Peyer's patch (tissue), 4 donors: ENCODE measurements at regions not wholly inside any gene's neighbourhood (a gene's known extent, or its start where the extent isn't known, plus 50 kb on each side); places are given as distances from the start of the nearest gene placed in this dataset.

ENCODE experiments used
- DNase-seq, 3 donors: peaks; one replicate each; pipeline ENCODE4 v3.0.0-alpha.2; 2017 to 2019
- H3K27ac ChIP-seq, 4 donors: fragments of 200-600 bp; sonication (generic); one replicate each; pipeline ENCODE4 v1.5.1; 2016 to 2019
- H3K27me3 ChIP-seq, 2 donors: fragments of 200-600 bp; sonication (generic); one replicate each; pipeline ENCODE4 v1.5.1; 2019
- H3K36me3 ChIP-seq, 3 donors: fragments of 200-600 bp; sonication (generic); one replicate each; pipeline ENCODE4 v1.5.1; 2016 to 2019
- H3K4me1 ChIP-seq, 4 donors: fragments of 200-600 bp; sonication (generic); one replicate each; pipeline ENCODE4 v1.5.1; 2016 to 2019
- H3K4me3 ChIP-seq, 4 donors: fragments of 200-600 bp; sonication (generic); 1 replicate in 3 of 4; 2 replicates in 1 of 4; pipeline ENCODE4 v1.5.1; 2016 to 2019; ENCODE audit warnings: mild to moderate bottlenecking in 1 of 4
- H3K9me3 ChIP-seq, 4 donors: fragments of 200-600 bp; sonication (generic); one replicate each; pipeline ENCODE4 v1.5.1; 2016 to 2019; ENCODE audit warnings: mild to moderate bottlenecking in 1 of 4
- CTCF ChIP-seq, 6 experiments: fragments of 450-650 bp in 4 of 6; fragments of 200-600 bp in 2 of 6; sonication (generic) in 1 of 6; IDR thresholded peaks; one replicate each; pipeline ENCODE4 v1.5.1; 2017 to 2019; ENCODE audit warnings: antibody characterized with exemption in 6 of 6, mild to moderate bottlenecking in 3 of 6, moderate library complexity in 1 of 6
- POLR2A ChIP-seq, 2 donors: fragments of 450-650 bp; IDR thresholded peaks; one replicate each; pipeline ENCODE4 v1.5.1; 2017; ENCODE audit warnings: antibody characterized with exemption in 2 of 2, mild to moderate bottlenecking in 2 of 2, moderate library complexity in 2 of 2

DNA sequence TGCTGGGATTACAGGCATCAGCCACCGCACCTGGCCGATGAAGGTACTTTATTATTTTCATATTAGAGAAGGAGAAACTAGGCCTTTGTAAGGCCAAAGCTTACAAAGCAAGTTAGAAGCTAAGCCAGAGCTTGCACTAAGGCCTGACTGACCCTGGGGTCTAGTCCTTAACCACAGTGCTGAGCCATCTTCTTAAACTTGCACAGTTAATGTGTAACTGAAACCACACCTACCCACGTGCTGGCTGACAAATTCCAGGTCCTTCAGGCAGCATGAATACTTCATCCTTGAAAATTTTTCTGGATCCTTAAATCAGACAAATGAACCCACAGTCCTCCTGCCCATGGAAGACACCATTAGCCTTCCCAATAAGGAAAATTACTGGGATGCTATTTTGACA, 880.6 kb downstream of the UQCRFS1 start:
- Histone ChIP-seq H3K9me3 (no peaks in the 10 kb centered on the region), H3K27ac (no peak overlapping the region), H3K4me1 (no peaks in the 10 kb centered on the region), H3K4me3 (no peak overlapping the region), H3K27me3 (no peaks in the 10 kb centered on the region), H3K36me3 (no peaks in the 10 kb centered on the region)
- no peak for TF ChIP-seq POLR2A (IDR thresholded peaks at IDR 0.05)
- no peak for TF ChIP-seq CTCF (IDR thresholded peaks at IDR 0.05)
- no peak for DNase-seq

DNA sequence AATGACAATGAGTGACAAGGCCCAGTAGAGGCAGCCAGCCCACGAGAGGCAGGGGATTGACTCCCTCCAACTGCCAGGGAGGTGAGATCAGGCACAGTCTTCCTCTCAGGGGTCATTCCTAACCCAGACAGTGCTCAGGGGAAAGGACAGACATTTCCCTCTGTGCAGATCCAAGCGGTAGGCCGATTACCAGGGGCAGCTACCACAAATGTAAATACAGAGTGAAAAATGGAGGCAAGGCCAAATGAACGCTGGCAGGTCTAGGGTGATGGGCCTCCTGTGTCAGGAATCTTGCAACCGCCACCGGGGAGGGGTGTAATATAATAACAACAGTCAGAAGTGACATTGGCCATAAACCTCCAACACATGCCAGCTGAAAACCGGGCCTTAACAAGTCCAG, 881.4 kb downstream of the UQCRFS1 start:
- TF ChIP-seq CTCF (IDR thresholded peaks at IDR 0.05) (no peak), POLR2A (IDR thresholded peaks at IDR 0.05) (no peak)
- H3K27ac ChIP-seq, result no peak overlapping the region
- no peaks in the 10 kb centered on the region for H3K36me3 ChIP-seq
- H3K4me3 ChIP-seq, result no peak overlapping the region
- H3K9me3 ChIP-seq, result no peaks in the 10 kb centered on the region
- no peak for DNase-seq
- H3K4me1 ChIP-seq, result no peaks in the 10 kb centered on the region
- no peaks in the 10 kb centered on the region for H3K27me3 ChIP-seq

DNA sequence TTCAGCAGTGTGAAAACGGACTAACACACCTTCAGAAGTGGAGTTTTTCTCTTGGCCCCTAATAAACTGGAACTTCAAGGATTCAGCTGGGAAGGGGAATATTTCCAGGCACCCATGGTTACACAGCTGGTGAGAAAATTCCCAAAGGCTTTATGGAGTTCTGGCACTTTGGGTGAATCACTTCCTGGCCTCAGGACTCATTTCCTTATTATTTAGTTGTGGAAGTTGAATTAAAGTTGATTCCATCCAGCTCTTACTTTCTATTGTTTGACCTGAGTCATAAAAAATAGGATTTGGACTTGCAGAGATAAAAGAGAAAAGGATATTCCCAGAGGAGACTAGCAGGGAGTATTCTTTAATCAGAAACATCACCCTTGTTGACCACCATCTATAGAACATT, 882.1 kb downstream of the UQCRFS1 start:
- DNase-seq, result no peak
- no peaks in the 10 kb centered on the region for H3K9me3 ChIP-seq
- H3K27me3 ChIP-seq, result no peaks in the 10 kb centered on the region
- no peak overlapping the region for H3K27ac ChIP-seq
- TF ChIP-seq POLR2A (IDR thresholded peaks at IDR 0.05) (no peak), CTCF (IDR thresholded peaks at IDR 0.05) (no peak)
- H3K4me1 ChIP-seq, result no peaks in the 10 kb centered on the region
- no peak overlapping the region for H3K4me3 ChIP-seq
- H3K36me3 ChIP-seq, result no peaks in the 10 kb centered on the region

DNA sequence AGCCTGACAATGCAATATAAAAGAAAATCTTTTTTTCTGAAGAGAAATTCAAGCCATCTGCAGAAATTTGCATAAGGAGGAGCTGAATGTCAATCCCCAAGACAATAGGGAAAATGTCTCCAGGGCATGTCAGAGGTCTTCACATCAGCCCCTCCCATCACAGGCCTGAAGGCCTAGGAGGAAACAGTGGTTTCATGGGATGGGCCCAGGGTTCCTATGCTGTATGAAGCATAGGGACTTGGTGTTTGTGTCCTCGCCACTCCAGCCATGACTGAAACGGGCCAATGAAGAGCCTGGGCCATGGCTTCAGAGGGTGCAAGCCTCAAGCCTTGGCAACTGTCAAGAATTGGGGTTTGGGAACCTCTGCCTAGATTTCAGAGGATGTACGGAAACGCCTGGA, 883.5 kb downstream of the UQCRFS1 start:
- H3K27me3 ChIP-seq, result no peaks in the 10 kb centered on the region
- no peaks in the 10 kb centered on the region for H3K36me3 ChIP-seq
- no peak for DNase-seq
- no peaks in the 10 kb centered on the region for H3K9me3 ChIP-seq
- TF ChIP-seq CTCF (IDR thresholded peaks at IDR 0.05), result no peak
- TF ChIP-seq POLR2A (IDR thresholded peaks at IDR 0.05), result no peak
- no peak overlapping the region for H3K4me3 ChIP-seq
- H3K27ac ChIP-seq, result no peak overlapping the region
- H3K4me1 ChIP-seq, result no peaks in the 10 kb centered on the region

- TF ChIP-seq CTCF (IDR thresholded peaks at IDR 0.05) (no peak), POLR2A (IDR thresholded peaks at IDR 0.05) (no peak)
- H3K9me3 ChIP-seq, result no peaks in the 10 kb centered on the region
- H3K27ac ChIP-seq, result no peak overlapping the region
- H3K36me3 ChIP-seq, result no peaks in the 10 kb centered on the region
- H3K4me3 ChIP-seq, result no peak overlapping the region
- no peaks in the 10 kb centered on the region for H3K4me1 ChIP-seq
- DNase-seq, result no peak
- H3K27me3 ChIP-seq, result no peaks in the 10 kb centered on the region
Measured at GRCh38 chr19:28327905-28328304, 885.0 kb downstream of the UQCRFS1 start.

- DNase-seq, result no peak
- Histone ChIP-seq H3K27ac (no peak overlapping the region), H3K9me3 (no peaks in the 10 kb centered on the region), H3K4me1 (no peaks in the 10 kb centered on the region), H3K4me3 (no peak overlapping the region), H3K36me3 (no peaks in the 10 kb centered on the region), H3K27me3 (no peaks in the 10 kb centered on the region)
- no peak for TF ChIP-seq CTCF (IDR thresholded peaks at IDR 0.05)
- TF ChIP-seq POLR2A (IDR thresholded peaks at IDR 0.05), result no peak
Measured at GRCh38 chr19:28326746-28327145, 886.2 kb downstream of the UQCRFS1 start.
